GM18861 (cell line): ENCODE measurements at regions not wholly inside any gene's neighbourhood (a gene's known extent, or its start where the extent isn't known, plus 50 kb on each side); places are given as distances from the start of the nearest gene placed in this dataset.

ENCODE experiments used
- ATAC-seq: cut with Tn5 transposase; IDR thresholded peaks from one replicate; pipeline ENCODE4 v1.9.1; 2021; ENCODE audit not compliant: unreplicated experiment

DNA sequence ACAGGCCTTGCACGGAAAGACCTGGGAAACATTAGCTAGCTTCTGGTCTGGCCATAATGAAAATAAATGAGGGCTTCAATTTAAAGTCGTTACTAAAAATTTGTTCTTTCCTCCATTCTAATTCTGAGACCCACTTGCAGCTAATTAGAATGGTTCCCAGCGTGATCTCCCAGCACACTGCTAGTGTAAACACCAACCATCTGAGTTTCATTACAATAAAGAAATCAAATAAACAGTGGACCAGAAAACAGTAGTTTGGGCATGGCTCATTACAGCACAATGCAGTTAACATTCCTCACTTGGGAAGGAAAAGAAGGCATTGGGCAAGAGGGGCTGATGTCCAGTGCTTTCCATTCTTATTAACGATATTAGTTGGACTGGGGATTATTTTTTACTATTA lies 410.9 kb upstream of the SOX9 start:
- no peak for ATAC-seq

DNA sequence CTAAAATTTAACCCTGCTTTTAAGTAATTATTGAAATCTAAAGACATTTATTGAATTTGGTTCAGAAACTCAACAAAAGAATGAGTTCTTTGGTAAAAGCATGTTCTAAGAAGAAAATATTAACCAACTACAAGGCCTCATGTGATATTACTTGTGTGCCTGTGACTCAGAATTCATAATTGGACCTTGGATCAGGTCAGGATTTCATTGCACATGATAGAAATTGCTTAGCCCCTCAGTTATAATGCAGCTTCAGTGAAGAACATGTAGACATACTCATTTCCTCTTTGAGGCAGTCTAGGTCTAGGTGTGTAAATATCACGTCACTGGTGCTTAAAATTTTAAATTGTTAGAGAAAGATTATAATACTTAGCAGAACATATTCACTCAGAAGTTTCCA lies 410.0 kb upstream of the SOX9 start:
- no peak for ATAC-seq

DNA sequence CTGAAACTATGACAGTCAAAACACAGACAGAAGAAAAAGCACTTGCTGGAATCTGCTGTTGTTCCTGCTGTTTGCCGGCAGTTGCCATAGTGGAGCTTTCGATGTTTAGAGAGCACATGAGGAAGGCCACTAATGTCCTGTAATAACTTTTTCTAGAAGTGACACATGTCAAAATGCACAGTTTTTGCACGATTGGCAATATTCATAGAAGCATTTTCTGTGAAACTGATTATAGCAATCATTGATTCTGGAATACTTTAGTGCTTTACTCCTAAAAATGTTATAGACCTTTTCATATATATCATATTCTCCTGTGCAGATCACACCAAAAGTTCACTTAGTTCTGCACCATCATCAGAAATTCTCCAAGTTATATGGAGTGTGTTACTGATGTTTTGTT lies 407.0 kb upstream of the SOX9 start:
- ATAC-seq = no peak

DNA sequence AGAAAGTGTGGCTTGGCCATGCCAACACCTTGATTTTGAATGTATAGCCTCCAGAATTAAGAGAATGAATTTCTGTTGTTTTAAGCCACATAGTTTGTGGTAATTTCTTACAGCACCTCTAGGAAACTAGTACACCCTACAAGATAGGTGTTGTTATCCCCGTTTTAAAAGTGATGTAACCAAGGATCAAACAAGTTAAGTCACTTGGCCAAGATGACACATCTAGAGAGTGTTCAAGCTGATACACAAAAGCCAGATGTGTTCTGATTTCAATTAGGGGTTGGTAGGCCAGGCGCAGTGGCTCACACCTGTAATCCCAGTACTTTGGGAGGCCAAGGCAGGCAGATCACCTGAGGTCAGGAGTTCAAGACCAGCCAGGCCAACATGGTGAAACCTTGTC lies 396.5 kb upstream of the SOX9 start:
- no peak for ATAC-seq

DNA sequence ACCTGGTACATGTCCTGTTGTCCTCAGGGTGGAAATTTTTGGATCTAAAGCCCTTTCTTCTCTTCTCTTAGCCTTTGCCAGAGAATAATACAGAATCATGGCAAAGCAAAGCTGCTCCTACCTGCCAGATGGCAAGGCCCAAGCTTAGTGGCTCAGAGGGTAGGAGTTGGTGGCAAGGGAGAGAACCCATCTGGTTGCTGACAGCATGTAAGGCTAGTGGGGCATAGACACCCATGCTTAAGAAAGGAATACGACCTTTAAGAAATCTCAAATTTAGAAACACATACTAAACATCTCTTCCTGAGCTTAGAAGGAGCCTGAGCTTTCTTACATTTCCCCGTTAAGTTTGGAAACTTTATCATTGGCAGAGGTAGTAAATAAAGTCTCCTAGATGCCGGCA lies 395.0 kb upstream of the SOX9 start:
- ATAC-seq = no peak

DNA sequence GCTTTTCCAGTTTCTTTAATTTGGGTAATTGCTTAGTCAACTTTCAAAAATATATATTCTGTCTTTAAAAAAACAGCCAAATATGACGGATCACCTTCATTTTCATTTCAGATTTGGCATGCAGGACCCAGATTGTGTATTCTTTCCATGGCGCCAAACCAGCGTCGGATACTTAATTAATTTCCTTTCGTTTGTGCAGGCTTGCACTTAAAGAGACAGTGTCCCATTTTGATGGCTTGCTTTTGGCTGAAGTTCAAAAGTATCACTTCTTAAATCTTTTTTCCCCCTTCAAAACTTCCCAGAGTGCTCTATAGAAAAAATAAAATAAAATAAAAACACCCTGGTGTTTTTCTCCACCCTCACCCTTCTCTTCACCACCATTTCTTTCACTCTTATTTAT lies 394.5 kb upstream of the SOX9 start:
- no peak for ATAC-seq

DNA sequence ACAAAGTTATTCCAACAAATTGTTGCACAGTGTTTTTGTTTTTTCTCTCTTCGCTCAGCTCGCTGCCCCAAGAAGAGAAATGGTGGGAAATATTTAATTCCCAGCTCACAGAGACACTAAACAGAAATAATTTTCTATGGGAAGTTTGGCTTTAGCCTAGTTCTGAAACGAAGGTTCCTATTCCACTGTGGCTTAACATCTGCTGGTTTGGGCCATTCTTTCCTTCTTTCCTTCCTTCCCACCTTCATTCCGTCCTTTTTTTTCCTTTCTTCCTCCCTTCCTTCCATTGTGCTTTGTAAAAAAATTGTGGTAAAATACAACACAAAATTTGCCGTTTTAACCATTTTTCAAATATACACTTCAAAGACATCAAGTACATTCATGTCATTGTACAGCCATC lies 393.5 kb upstream of the SOX9 start:
- ATAC-seq = no peak

DNA sequence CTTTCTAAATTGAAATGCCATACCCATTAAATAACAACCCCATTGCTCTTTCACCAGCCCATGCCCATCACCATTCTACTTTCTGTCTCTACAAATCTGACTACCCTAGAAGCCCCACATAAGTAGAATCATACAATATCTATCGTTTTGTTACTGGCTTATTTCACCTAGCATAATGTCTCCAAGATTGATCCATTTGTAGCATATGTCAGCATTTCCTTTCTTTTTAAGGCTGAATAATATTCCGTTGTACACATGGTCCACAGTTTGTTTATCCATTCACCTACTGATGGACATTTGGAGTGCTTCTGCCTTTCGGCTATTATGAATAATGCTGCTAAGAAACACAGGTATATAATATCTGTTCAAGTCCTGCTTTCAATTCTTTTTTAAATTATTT lies 393.1 kb upstream of the SOX9 start:
- no peak for ATAC-seq

DNA sequence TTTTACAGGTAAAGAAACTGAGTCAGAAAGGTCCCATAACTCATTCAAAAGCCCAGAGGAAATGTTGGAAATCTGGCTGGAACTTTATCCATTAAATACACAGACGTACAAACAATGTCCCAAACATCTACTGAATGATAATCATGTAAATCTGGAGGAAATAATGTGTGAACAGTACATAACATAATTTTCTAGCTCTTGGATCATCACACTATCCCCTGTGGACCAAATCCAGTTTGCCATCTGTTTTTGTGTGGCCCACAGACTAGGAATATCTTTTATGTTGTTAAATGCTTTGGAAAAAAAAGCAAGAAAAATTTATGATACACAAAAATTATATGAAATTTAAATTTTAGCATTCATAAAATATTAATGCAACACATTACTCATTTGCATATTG lies 389.9 kb upstream of the SOX9 start:
- no peak for ATAC-seq

DNA sequence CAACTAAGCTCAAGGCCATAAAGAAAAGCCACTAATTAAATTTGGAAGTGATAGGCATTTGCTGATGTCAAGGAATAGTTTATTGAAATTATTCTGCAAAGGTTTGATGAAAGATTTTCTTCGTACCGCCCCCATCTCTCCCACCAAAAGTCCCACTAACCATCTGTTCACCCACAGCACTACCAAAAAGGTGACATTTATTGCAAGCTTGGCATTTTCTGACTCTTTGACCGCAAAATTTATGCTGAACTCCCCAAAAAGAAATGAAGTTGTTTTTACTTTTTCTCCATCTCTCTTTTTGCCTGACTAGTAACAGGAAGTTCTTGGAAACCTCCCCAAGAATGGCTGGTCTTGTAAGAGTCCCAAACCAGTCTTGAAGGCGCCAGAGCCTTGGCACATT lies 384.9 kb upstream of the SOX9 start:
- ATAC-seq = no peak

DNA sequence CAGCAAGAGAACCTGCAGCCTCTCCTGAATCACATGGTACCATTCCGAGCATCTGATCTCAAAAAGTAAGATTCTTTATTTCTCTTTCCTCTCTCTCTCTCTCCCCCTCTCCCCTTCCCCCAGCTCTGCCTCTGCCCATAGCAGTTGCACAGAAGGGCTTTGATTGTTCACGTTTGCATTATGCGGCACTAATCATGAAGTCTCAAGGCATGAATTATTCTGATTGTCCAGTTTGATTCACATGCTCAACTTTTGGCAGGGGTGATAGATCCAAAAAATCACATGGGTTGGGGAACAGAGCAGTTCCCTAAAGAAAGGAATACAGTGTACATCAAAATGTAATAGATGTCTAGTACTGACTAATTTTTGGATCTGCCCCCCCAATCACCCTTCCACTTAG lies 380.0 kb upstream of the SOX9 start:
- no peak for ATAC-seq

DNA sequence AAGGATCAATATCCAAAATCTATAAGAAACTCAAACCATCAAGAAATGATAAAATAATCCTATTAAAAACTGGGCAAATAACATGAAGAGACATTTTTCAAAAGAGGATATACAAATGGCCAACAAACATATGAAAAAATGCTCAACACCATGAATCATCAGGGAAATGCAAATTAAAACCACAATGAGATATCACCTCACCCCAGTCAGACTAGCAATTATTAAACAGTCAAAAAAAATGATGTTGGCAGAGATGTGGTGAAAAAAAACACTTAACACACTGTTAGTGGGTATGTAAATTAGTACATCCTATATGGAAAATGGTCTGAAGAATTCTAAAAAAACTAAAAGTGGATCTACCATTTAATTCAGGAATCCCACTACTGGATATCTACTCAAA lies 379.0 kb upstream of the SOX9 start:
- no peak for ATAC-seq

DNA sequence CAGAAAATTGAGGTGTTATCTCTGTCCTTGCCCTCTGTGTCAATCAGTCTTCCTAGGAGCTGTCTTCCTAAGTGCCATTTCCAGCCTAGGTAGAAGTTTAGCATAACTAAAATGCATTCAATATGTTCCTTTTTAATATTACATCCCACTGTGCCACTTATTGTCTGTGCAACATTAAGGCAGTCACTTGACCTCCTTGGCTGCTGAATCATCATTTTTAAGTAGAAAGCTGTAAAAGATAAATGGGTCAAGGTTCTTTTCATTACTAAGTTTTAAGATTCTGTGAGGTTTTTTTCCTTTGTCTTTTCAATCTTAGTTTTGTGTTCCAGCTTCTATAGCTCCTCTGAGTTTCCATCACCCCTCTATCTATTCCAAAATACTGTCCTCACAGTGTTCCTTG lies 371.9 kb upstream of the SOX9 start:
- ATAC-seq = no peak

DNA sequence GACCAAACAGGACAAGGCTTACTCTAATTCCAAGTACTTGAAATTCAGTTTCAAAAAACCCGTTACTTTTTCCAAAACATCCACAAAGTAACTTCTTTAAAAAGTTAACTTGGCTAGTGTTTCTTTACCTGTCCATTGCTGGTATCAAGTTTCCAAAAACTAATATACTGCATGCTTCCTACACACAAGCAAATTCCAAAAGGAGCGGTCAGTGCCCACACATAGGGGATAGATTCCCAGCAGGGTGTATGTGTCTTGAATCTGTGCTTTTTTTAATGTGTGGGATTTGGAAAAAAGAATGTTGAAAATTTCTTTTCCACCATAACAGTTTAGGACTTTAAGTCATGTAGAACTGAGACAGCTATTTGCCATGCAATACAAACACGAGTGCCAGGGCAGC lies 367.8 kb upstream of the SOX9 start:
- ATAC-seq = no peak

DNA sequence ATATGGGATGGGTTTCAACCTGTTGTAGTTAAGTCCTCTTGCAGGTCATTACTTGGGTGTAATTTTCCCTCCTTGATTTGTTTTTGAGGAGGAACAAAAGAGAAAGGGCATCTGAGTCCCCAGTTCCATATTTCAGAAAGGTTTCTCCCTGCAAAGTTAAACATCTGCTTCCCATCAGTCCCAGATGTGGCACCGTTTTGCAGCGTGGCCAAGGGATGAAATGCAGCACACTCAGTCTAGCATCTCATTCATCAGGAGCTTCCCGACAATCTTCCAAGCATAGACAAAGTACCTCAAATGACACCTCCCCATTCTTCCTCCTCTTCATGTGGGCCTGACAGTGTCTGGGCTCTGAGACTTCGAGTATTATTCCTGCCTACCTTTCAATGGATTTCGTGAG lies 363.7 kb upstream of the SOX9 start:
- ATAC-seq = no peak

DNA sequence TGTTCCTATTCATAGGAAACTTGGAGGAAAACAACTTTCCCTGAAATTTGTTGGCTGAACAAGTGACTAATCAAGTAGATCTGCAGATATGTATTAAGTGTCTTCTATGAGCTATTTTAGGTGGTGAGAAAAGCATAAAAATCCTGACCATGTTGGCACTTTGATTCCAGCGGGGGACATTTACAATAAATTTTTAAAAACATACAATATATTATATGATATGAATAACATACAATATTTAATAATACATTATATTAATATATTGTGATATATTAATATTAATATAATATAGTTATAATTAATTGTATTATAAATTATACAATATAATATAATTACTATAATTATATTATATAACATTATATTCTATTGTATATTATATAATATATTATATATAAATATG lies 362.9 kb upstream of the SOX9 start:
- no peak for ATAC-seq

DNA sequence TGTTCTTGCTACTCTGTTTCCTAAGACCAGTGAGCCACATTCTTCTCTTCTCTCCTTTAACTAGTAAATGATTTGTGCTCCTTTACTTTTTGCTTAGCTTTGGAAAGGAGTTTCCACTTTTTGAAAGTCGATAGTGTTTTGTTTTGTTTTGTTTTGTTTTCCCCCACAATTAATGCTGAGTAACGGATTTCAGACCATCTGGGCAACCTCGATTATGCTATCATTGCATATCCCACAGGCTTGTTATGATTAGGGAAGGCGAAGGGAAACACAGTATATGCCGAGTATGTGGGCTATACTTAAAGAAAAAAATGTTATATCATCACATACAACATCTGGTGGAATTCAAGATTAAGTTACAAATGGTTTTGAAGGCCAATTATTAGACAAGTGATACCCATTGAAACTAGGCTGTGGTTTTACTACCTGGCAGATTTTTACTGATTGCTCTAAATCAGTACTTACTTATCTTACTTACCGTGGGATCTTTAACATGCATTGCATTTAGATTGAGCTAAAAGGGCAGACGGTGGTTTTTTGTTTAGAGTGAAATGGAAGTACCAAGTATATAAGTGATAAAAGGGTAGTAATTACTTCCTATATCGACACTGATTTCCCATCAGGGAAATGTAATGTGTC lies 361.3 kb upstream of the SOX9 start:
- no peak for ATAC-seq

DNA sequence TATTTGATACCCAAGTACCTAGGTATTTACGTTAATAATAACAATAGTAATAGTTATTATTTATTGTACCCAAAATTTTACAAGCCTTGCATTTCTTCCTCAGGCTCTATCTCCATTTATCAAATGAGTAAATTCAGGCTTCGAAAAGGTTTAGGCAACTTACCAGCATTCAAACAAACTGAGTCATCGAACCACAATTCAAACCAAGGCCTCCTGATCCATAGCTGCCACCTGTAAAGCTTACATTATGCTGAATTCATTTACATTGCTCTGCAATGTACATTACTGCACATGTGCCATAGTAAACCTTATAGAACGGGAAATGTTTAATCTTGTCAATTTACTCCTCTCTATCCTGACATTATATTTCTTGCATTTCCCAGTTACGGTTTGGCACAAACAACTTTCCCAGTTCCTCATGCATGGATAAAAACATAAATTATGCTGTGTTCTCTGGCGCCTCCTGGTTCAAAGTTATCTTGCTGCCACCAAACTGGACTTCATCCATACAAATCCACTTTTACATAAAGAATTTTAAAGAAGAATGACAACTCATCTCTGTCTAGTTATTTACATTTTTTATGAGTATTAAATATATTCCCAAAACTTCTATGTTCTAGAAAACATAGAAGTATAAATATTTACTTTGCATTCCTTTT lies 360.6 kb upstream of the SOX9 start:
- ATAC-seq = no peak

DNA sequence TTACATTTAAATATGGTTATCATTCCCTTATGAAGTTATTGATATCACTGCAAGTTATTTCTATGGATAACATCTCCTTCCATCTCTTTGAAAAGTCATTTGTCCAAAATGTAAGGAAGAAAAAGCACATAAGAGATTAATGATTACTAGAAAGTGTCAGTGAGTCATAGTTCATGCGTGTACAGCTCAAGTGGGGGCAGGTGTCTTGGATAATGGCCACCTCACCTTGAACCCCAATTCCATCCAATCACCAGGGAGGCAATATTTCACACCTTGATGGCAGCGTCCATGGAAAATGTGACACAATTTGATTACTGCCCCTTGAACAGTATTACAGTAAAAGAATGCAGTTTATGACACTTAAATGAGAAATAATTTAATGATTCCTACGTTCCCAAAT lies 358.3 kb upstream of the SOX9 start:
- ATAC-seq = no peak

DNA sequence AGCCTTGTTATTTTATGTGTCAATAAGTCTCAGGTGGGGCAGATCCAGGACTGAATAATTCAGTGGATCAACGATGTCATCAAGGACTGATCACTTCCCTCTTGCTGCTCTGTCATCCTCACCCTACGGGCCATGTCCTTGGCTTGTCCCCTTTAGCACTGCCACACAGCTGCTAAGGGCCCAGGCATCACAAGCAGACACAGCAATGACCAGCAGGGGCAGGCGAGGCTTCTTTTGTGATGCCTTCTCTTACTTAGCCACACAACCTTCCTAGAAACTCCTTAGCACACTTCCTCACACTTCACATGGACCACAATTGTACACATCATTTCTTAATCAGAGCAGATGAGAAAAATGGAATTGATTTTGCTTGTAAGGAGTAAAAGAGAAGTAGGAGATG lies 356.3 kb upstream of the SOX9 start:
- no peak for ATAC-seq

DNA sequence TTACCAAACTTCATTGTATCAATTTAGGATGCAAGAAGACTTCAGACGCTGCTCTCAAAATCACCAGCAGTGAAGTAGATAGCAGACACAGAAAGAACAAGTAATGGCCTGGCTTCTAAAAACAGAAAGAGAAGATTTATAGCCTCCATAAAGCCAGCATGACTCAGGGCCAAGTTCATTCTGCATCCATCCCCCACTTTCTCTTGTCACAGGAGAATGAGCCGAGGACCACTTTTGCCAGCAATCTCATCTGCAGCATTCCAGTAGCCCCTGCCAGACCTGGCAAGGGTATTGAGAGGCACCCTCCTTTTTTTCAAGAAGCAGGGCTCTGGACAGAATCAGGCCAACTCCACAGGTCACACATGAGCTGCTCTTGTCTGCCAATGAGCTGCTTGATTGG lies 355.4 kb upstream of the SOX9 start:
- ATAC-seq = no peak

DNA sequence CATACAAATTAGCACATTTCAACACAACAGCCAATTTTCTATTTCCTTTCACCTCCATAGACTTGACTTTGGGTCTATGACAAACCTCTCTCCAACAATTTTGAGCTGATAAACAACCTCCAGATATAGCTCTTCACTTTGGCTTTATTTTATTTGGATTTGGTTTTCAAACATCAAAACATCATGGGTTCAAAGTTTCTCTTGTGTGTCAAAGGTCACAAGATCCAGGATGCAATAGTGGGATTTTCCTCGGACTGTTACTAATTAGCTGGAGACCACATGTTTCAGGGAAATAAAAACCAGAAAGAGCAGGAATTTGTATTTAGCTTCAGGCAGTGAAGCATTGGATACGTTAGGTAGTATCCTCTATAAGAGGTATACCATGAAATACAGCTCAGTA lies 351.0 kb upstream of the SOX9 start:
- no peak for ATAC-seq

DNA sequence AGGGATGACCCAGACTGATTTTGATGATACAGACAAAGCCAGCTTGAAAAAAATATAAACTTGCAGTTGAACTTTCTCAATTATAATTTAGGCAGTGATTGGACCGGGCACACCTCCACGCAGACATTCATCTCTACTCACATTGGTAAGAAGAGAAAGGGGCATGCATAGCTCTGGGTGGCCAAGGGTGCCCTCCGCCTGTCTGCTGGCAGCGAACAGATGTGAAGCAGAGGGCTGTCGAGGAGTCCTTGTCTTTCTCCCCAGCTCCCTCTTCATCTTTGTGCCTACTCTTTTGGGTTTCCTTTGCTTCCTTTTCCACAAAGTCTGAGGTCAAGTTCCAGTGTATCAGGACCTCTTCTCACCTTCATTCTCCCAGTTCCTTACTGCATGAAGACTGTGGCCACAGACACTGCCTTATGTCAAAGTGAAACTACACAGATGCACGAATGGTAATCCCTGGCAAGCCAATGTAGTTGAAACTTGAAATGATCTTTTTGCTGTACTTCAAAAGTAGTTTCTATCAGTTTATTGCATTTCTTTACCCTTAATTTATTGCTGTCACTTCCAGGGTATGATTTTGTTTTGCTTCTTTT lies 343.7 kb upstream of the SOX9 start:
- ATAC-seq = no peak
